Stimulated activated CD4-positive, alpha-beta T cell treated with anti-CD3 and anti-CD28 coated beads, TNF-alpha, amount 100 ng/mL, for 1 hour (primary cell): ENCODE measurements at regions not wholly inside any gene's neighbourhood (a gene's known extent, or its start where the extent isn't known, plus 50 kb on each side); places are given as distances from the start of the nearest gene placed in this dataset.
"Not testable (repeated sequence)": the region's sequence is repeated elsewhere in the genome, so short reads cannot be mapped to it uniquely, and the experiment has no call there.

Source experiments
- DNase-seq, 3 donors: peaks; one replicate each; pipeline ENCODE4 v3.0.0-alpha.2; 2020; ENCODE audit warnings: low read depth in 3 of 3, low spot score in 1 of 3

DNA sequence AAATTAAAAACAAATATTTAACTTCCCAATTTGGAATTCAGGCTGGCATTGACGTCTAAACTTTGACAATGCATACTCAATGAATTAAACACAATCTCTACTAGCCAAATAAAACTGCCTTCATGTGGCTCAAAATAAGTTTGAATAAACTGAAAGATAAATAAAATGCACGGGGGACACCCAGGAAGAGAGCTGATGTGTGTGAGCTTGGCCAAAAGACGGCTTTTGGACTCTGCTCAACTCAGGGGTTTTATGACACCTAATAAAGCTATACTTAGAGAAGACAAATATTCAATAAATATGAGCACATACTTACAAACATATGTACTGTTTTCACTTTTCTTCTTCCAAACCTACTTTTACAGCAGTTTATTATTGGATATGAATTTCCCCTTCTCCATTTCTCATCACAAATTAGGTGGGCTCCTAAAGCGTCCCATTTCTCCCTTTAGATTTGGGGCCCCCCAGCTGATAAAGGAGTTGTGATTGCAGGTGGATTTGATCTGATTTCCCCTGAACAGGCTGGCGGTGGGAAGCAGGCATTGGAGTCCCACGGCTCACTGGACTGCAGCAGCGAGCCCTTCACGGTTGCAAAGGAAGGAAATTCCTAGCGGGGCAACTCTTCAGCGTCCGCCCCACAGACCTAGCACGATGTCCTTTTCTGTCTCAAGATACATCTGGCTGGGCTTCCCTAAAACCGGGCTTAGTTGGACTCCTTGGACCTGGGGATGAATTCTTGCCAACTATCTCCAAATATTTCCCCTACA lies 79.6 kb downstream of the INSIG1 start:
- no peak for DNase-seq

DNA sequence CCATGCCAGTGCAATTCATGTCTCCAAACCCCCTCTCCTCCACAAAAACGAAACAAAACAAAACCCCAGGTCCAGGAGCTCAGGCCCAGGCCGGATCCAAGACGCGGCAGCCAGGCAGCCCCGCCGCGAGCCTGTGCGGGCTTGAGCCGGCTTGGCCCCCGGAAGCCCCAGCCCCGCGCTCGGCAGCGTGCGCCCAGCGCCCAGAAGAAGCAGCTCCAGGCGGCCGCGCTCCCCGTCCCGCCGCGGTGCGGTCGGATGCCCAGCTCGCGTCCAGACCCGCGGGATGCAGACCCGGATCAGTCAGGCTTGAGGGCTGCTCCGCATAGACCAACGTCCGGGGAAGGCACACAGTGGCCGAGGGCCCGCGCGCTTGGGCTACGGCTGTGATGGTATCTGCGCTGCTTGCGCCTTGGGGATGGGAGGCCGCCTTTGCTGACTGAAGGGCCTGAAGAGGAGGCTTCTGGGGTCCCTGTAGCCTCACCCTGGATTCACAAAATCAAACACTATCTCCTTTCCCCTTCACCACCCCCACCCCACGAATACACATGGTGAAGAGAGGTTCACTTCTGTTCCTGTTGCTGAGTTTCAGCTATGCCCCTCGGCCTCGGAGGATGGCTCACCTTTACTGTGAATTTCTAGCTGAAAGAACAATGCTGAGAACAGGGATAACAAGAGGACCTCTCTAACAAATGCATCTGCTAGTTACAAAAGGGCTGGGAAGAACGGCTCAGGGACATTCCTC lies 79.9 kb upstream of the EN2 start:
- DNase-seq, result no peak

DNA sequence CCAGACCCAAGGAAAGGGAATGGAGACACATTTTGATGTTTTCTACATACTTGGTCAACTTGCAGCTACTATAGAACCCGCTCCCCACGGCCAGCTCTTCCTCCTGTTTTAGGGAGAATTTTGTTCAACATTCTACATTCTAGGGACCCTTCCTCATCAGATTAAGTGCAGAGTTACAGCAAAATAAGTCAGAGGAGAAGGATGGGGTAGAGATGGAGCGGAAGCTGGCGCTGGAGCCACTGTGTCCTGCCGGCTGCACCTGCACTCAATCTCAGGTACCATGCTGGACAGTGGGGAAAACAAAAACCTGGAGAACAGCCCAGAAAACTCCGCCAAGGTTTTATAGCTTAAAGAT lies 79.4 kb upstream of the EN2 start:
- no peak for DNase-seq

DNA sequence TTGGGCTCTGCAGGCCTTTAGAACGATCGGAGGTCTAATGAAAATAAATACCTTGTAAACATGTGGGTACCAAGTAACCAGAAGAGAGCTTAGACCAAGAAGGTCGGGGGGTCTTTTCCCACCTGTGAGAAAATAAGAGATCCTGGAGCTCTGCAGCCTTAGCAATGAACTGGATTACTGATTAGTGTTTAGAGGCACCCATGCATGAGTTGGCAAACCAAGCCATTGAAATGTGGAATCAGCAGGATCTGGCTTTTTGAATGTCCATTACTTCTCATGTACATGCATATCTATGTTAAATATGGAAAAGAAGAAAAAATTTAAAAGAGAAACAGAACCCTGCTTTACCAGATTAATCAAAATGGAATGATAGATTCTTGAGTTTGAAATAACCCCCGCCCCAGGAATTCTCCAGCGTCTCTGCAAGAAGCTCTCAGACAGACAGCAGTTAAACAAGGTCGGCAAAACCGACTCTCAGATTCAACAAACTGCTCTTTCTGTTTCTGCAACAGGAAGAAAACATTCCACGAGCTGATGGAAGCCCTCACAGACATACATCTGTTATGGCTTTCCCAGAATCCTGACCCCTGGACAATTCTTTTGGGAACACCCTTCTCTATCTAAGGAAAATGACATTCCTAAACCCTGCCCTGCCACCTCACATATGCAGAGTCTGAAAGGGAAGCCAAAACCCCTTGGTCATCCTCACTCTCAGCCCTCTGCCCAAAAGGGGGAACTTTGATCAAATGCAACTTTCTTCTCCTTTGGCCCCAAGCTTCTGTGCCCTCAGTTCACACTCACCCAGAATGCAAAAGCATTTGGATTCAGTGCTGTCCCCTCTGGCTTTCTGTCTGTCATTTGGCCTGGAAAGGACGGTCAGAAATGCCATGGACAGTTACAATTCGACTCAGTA lies 78.7 kb upstream of the EN2 start:
- DNase-seq, result no peak

DNA sequence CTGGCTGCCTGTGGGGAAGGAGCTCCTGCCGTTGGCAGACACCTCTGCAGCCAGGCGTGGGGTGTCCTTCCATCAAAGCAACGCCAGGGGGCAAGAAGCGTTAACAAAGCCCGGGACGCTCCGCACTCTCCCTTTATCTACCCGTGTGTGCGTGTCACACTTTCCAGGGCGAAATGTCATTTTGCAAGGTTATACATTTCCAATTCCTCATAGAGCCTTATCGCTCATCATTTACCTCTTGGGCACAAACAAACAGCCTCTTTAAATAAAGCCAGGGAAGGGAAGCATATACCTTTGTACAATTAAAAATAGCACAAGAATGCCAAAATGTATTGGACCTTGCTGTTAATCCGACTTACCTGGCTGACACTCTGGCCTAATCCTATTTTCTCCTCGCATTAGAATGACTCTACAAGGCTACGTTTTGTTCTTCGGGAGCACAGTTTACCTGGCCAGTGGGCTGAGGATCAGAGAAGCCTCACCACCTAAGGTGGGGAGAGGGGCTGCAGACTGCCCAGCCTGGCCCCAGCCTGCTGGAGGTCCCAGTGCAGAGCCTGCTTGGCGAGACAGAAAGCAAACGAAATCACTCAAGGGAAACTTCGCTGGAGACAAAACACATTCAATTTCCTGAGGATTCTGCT lies 77.6 kb upstream of the EN2 start:
- peak; percentile 13 to 56 (median 22) for DNase-seq

DNA sequence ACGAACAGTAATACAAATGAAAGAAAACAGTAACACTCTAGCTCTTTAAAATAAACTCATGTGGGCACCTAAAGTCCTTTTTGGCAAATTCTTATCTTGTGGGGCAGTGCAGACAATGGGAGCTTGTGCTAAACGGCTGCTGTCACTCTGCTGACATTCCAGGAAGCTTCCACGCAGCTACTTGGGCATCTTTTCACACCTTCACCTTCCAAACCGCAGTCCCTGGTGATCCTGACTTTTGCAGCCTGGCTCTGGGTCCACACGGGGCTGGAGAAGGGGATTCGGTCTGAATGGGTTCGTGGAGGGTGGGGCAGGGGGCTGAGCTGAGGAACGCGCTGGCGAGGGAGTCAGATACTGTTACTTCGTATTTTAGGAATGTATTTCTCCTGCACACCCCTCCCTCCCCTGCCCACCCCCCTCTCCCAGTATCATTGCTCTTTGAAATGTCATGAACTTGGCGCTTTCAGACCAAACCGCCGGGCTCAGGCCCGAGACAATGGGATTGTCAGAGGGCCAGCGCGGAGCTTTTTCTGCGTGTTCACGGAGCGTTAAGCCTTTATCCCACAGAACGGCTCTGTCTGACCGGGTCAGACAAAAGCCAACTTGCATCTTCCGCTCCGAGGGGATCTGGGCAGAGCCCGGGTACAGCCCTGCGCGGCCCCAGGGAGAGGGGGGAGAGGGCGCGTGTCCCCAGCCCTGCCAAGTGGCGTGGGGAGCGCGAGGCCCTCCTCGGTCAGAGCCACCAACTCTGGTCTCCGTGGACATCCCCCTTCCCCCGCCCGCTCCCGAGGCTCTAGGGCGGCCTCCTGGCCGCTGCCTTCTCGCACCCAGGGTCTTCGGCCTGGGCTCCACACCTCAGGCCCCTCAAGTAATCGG lies 76.7 kb upstream of the EN2 start:
- no peak for DNase-seq

DNA sequence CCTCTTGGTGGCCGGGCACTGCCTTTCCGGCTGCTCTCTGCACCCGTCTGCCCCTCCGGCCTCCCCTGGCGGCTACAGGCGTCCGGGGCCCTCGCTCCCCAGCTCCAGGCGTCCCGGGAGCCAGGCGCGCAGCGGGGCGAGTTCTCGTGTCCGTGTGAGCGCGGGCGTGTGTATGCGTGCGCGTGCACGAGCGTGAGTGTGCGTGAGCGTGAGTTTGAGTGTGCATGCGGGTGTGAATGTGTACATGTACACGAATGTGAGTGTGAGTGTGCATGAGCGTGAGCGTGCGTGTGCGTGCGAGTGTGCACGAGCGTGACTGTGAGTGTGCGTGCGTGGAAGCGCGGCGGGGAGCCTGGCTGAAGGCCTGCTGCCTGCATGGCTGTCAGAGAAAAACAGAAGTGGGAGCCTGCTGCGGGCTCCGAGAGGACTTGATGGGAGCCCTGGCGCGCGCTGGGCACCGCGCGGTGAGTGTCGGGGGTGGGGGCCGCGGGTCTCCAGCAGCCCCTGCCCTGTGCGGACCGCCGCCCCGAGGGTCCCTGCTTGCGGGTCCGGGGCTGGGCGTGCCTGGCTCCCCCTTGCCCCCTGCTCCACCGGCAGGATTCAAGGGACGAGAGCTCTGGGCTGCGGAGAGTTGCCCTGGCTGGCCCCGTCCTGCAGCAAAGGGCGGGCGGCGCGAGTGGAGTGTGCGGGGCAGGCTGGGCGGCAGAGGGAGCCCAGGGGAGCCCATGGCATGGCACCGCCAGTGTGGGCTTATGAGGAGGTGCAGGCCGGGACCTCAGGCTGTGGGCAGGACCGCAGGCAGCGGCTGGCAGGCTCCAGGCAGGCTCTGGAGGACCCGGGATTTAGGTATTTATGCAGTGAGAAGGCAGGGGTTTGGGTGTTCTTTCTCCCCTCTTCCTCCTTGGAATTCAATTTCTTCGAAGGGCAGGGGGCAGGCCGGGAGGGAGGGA lies 75.8 kb upstream of the EN2 start:
- DNase-seq, result no peak

DNA sequence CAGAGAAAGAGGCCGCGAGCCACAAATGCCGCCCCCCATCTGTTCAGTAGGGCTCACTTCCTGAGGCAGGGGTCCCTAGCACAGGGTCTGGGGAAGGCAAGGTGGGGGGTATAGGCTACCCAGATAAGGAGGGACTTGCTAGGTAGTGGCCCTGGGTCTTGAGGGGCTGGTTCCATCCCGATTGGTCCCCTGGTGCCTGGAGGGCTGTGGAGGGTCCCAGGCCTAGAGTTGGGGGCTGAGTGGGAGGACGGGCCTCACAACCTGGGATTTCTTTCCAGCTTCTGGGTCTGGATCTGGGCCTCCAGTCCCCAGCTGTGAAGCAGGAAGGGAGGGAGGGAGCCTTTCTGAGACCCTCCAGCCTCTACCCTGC lies 75.1 kb upstream of the EN2 start:
- no peak for DNase-seq

DNA sequence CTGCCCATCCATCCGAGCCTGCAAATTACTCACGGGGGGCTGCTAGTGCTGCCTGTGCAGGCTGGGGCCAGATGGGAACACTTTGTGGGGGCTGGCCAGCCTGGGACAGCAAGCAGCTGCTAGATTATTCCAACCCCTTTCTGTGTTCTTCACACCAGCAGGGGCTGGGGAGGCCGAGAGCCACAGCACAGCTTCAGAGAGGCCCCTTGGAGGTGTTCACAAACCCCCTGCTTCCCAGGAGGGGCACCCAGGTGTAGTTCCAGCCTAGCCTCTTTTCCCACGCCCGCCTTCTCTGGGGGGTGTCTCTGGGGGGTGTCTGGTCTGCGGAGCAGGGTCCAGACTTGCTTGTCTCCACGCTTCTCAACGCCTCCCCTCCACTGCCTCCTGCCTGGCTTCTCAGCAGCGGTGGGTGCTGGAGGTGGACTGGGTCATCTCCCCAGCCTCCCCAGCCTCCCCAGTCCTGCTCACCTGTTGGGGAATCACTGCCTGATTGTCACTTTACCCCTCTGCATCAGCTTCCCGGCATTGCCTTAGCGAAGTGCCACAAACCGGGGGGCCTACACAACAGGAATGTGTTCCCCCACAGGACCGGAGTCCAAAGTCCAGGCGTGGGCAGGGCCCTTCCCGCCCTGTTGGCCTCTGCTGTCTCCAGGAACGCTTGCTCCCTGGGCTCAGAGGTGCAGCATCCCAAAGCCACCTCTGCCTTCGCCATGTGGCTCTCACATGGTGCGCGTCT lies 74.0 kb upstream of the EN2 start:
- DNase-seq, result no peak

DNA sequence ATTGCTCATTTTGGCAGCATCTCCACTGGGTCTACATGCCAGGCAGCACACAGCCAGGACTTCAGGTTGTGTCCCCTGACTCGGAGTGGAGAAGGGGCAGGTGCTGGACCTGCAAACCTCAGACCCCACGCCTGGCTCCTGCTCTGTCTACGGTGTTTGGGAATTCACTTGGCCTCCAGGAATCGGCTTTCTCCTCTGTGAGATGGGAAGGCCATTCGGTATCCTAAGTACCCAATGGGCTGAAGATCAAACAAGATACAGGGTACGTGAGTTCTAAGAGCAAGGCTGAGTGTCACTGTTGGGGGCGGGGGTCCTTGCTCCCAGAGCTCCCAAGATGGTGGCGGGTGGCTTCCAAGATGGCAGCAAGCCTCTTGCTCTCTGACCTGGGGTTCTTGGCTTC lies 73.2 kb upstream of the EN2 start:
- no peak for DNase-seq

DNA sequence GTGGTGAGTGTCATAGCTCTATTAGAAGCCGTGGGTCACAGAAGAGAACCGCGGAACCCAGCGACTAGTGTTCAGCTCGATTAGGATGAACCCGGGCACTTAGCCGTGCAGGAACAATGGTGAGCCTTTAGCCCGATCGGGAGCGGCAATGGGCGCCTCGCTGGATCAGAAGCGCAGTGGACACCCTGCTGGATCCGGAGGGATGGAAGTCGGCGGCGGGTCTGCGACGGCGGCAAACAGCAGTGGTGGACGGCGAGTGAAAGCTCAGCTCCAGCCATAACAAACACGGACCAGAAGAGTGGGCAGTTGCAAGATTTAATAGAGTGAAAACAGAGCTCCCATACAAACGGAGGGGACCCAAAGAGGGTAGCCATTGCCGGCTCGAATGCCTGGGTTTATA lies 72.7 kb upstream of the EN2 start:
- not testable (repeated sequence) for DNase-seq

DNA sequence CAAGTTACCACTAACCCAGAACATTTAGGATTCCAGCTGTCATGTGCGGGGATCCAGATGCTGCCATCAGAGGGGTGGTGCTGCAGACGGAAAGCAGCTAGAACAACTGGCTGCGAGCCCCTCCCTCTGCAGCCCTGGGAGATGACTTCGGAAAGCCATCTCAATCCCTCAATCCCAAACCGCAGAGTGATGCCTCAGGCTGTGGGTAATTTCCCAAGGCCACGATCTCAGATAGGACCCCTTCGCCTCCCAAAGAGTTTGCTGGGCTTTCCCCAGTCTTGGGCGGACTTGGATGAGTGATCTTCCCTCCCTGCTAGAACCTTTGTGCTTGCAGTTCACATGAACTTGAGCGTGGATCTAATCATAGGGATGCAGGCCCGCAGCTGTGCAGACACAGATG lies 71.3 kb upstream of the EN2 start:
- no peak for DNase-seq

DNA sequence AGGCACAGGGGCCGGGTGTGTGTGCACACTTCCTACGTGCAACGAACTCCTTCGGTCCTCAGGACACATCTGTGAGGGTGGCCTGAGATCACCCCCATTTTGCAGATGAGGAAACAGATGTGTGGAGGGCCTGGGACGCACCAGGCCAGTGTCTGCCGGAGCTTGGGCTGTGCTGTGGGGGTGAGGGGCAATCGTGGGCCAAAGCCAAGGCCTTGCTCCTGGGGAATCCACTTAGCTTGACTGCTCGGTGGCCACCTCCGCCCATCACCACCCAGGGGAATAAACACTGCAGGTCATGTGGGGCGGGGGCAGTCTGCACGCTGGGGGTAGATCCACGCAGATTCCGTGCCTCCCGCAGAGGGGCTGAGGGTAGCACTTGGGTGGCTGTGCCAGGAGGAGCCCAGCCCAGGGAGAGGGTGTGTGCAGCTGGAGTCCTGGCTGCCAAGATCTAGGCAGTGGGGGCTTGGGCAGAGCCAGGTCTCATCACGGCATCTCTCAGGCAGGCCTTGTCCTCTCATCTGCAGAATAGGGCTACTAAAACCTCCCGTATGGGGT lies 70.8 kb upstream of the EN2 start:
- no peak for DNase-seq

DNA sequence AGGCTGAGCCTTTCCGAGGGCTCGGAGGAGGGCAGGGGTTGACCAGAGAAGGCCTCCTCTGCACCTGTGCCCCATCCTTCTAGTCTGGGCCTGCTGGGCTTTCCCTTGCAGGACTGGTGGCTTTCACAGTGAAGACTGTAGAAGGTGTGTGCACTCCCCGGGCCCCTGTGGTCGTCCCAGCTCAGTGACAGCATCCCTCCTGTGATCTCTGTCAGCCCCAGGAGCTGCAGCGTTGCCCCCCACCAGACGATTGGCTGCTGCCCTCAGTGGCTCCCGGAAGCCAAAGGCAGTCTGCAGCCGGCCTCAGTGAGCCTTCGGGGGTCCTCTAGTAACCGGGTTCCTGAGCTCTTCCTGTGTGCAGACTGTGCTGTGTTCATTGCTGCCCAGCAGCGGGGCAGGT lies 69.4 kb upstream of the EN2 start:
- no peak for DNase-seq

DNA sequence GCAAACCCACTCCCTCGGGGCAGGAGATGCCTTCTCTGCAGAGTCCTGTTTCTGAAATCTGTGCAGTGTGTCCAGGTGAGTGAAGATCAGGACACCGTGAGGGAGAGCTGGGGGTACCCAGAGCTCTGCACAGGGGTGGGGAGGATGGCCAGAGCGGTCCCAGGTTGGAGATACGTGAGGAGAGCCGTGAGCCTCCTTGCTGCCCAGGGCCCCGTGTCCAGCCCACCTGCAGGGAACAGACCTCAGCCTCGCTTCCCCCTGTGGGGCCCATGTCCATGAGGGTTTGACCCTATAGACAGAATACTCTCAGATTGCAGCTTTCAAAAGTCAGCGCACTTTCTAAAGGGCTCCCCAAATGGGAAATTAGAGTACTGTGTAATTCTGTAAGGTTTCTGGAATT lies 66.5 kb upstream of the EN2 start:
- DNase-seq, result no peak

DNA sequence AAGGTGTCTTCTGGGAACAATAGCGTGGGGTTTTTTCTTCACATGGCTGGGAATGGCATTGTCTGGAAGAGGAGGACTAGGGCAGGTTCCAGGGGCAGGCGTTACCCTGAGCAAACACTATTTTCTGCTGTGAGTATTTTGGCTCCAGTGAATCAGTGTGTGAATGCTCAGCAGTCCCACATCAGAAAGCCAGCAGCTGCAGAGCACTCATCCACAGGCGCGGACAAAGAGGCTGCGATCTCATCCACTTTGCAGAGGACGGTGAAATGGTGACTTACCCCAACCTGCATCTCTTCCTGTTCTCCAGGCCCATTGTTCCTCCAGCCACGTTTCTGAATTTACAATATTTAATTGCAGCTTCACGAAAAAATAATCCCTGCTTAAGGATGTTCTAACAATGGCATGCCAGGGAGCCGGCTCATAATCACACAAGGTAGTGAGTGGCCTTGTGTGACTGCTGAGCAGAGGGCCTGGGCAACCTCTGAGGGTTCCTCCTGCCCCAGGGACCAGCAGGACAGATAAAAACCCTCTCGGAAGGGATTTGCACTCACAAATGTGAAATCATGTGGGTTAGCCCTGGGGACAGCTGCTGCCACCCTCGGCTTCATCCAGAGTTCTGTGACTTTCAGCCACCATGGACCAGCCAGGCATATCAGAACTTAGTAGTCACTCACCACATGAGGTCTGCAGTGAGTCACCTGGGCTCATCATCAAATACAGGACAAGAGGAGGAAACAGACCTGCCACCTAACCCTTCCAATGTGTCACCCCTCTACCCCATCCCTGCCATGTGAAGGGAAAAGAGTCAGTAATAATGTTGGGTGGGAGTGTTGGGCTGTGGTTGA lies 65.0 kb upstream of the EN2 start:
- no peak for DNase-seq

DNA sequence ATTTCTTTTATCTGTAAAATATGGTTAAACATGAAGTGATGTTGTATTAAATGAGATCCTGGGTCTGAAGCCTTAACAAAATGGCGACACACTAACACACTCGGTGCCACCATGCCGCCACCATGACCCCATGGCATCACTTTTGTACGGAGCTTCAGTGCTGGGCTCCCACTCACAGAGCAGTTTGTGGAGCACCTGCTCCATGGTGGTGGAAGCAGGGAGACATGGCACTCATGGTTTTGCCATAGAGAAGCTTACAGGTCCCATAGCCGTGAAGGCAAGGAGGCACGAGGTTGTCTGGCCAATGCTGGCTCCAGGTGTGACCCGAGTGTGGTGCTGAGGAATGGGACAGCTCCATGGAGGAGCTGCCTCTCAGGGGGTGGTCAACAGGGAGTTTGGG lies 63.5 kb upstream of the EN2 start:
- DNase-seq, result no peak
